ENCODE measurements at regions not wholly inside any gene's neighbourhood (a gene's known extent, or its start where the extent isn't known, plus 50 kb on each side); places are given as distances from the start of the nearest gene placed in this dataset.

GRCh38 chr9:29456940-29457339, 1883.7 kb upstream of the C9orf72 start:
- no peak for TF ChIP-seq CTCF (IDR thresholded peaks at IDR 0.05; ENCODE audit: low read length)
- TF ChIP-seq EZH2phosphoT487 (IDR thresholded peaks at IDR 0.05; ENCODE audit: low read length): no peak
